Activated CD4-positive, alpha-beta T cell treated with anti-CD3 and anti-CD28 coated beads, Interleukin-2, Interleukin-4, amounts not matched to agents 100 ng/mL and 50 ng/mL, durations not matched to agents 16 hours and 8 hours (primary cell): ENCODE measurements at regions not wholly inside any gene's neighbourhood (a gene's known extent, or its start where the extent isn't known, plus 50 kb on each side); places are given as distances from the start of the nearest gene placed in this dataset.

Source experiments
- DNase-seq: peaks from one replicate; pipeline ENCODE4 v3.0.0-alpha.2; 2020; ENCODE audit warnings: low spot score

- DNase-seq: no peak
Measured at GRCh38 chr7:114857605-114858004, 64.3 kb upstream of the MDFIC start.

- no peak for DNase-seq
Measured at GRCh38 chr7:114859477-114859876, 62.4 kb upstream of the MDFIC start.

- DNase-seq: no peak
Measured at GRCh38 chr7:114860206-114860605, 61.7 kb upstream of the MDFIC start.

GRCh38 chr7:114862406-114862805 lies 59.5 kb upstream of the MDFIC start:
- DNase-seq: no peak

GRCh38 chr7:114864278-114864677 lies 57.6 kb upstream of the MDFIC start:
- no peak for DNase-seq

- DNase-seq: peak; percentile 55
Measured at GRCh38 chr7:114865564-114865963, 56.3 kb upstream of the MDFIC start.
